CD4-positive, alpha-beta T cell treated with Interleukin-6 for 4 hours (primary cell): ENCODE measurements at regions not wholly inside any gene's neighbourhood (a gene's known extent, or its start where the extent isn't known, plus 50 kb on each side); places are given as distances from the start of the nearest gene placed in this dataset.

Experiments
- DNase-seq: peaks from one replicate; pipeline ENCODE4 v3.0.0-alpha.2; 2020; ENCODE audit warnings: mixed read lengths

GRCh38 chr4:18291981-18292380 is 270.4 kb upstream of the LCORL start:
- no peak for DNase-seq

GRCh38 chr4:18291256-18291655 is 269.7 kb upstream of the LCORL start:
- no peak for DNase-seq

GRCh38 chr4:18285357-18285756 is 263.8 kb upstream of the LCORL start:
- no peak for DNase-seq

- DNase-seq: no peak
These were observed 256.7 kb upstream of the LCORL start for GRCh38 chr4:18278244-18278643.

- DNase-seq: no peak
These were observed 241.3 kb upstream of the LCORL start for GRCh38 chr4:18262832-18263231.

- no peak for DNase-seq
These were observed 230.5 kb upstream of the LCORL start for GRCh38 chr4:18252052-18252451.

- no peak for DNase-seq
These were observed 229.0 kb upstream of the LCORL start for GRCh38 chr4:18250564-18250963.

GRCh38 chr4:18248611-18249010 is 227.1 kb upstream of the LCORL start:
- no peak for DNase-seq

- no peak for DNase-seq
These were observed 225.6 kb upstream of the LCORL start for GRCh38 chr4:18247189-18247588.

- no peak for DNase-seq
These were observed 221.6 kb upstream of the LCORL start for GRCh38 chr4:18242919-18243693.

GRCh38 chr4:18241727-18242126 is 220.2 kb upstream of the LCORL start:
- DNase-seq: no peak

- DNase-seq: no peak
These were observed 212.6 kb upstream of the LCORL start for GRCh38 chr4:18234108-18234507.

GRCh38 chr4:18231726-18232125 is 210.2 kb upstream of the LCORL start:
- DNase-seq: no peak

GRCh38 chr4:18227880-18228279 is 206.3 kb upstream of the LCORL start:
- no peak for DNase-seq

- no peak for DNase-seq
These were observed 193.0 kb upstream of the LCORL start for GRCh38 chr4:18214411-18215055.

- no peak for DNase-seq
These were observed 192.1 kb upstream of the LCORL start for GRCh38 chr4:18213576-18214198.

- DNase-seq: no peak
These were observed 187.9 kb upstream of the LCORL start for GRCh38 chr4:18209448-18209847.

GRCh38 chr4:18203966-18204365 is 182.4 kb upstream of the LCORL start:
- no peak for DNase-seq

GRCh38 chr4:18202486-18202885 is 180.9 kb upstream of the LCORL start:
- DNase-seq: no peak

GRCh38 chr4:18201885-18202284 is 180.3 kb upstream of the LCORL start:
- no peak for DNase-seq

GRCh38 chr4:18198653-18199052 is 177.1 kb upstream of the LCORL start:
- no peak for DNase-seq

GRCh38 chr4:18197467-18197866 is 175.9 kb upstream of the LCORL start:
- no peak for DNase-seq

- no peak for DNase-seq
These were observed 172.7 kb upstream of the LCORL start for GRCh38 chr4:18194278-18194677.

GRCh38 chr4:18192901-18193300 is 171.3 kb upstream of the LCORL start:
- no peak for DNase-seq
